ENCODE measurements at regions not wholly inside any gene's neighbourhood (a gene's known extent, or its start where the extent isn't known, plus 50 kb on each side); places are given as distances from the start of the nearest gene placed in this dataset.

DNA sequence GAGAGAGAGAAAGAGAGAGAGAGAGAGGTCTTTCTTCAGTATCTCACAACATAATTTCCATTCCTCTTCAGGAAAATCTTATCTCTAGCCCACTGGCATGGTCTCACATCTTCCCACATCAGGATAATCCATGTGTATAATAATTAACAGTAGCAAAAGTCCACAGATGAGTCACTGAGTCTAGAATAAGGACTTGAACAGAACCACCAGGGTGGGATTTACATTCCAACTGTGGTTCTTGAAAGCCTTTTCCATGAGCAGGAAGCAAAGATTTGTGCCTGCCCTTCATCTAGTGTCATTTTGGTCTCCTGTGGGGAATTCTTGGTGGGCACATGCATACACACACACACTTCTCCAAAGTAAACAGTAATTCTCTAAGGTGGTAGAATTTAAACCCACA lies 107.1 kb upstream of the TCF4 start:
- H3K27ac ChIP-seq (ENCODE audit: low read depth, low read length), result no peak overlapping the region
- TF ChIP-seq, protein P1, sequence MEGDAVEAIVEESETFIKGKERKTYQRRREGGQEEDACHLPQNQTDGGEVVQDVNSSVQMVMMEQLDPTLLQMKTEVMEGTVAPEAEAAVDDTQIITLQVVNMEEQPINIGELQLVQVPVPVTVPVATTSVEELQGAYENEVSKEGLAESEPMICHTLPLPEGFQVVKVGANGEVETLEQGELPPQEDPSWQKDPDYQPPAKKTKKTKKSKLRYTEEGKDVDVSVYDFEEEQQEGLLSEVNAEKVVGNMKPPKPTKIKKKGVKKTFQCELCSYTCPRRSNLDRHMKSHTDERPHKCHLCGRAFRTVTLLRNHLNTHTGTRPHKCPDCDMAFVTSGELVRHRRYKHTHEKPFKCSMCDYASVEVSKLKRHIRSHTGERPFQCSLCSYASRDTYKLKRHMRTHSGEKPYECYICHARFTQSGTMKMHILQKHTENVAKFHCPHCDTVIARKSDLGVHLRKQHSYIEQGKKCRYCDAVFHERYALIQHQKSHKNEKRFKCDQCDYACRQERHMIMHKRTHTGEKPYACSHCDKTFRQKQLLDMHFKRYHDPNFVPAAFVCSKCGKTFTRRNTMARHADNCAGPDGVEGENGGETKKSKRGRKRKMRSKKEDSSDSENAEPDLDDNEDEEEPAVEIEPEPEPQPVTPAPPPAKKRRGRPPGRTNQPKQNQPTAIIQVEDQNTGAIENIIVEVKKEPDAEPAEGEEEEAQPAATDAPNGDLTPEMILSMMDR (IDR thresholded peaks at IDR 0.05; ENCODE audit: extremely low read depth, low read depth, low read length), result no peak
- H3K9me3 ChIP-seq (ENCODE audit: low read depth, low read length), result no peaks in the 10 kb centered on the region
- no peaks in the 10 kb centered on the region for H4K20me1 ChIP-seq (ENCODE audit: insufficient read depth, low read length)
- no peak overlapping the region for H3K4me2 ChIP-seq (ENCODE audit: insufficient read depth, low read length)
- peaks cover 4% of the 10 kb centered on the region for H3K4me1 ChIP-seq (ENCODE audit: insufficient read depth, low read length)
- no peak overlapping the region for H3K4me3 ChIP-seq (ENCODE audit: insufficient read depth, low read length)
- H3K36me3 ChIP-seq (ENCODE audit: insufficient read depth, low read length), result no peaks in the 10 kb centered on the region
- no peak overlapping the region for H2AFZ ChIP-seq (ENCODE audit: low read length)
- H3K79me2 ChIP-seq (ENCODE audit: insufficient read depth, low read length), result no peaks in the 10 kb centered on the region
- H3K27me3 ChIP-seq (ENCODE audit: insufficient read depth, low read length), result no peaks in the 10 kb centered on the region
- DNase-seq (ENCODE audit: insufficient read length, low spot score, missing footprints), result no peak

DNA sequence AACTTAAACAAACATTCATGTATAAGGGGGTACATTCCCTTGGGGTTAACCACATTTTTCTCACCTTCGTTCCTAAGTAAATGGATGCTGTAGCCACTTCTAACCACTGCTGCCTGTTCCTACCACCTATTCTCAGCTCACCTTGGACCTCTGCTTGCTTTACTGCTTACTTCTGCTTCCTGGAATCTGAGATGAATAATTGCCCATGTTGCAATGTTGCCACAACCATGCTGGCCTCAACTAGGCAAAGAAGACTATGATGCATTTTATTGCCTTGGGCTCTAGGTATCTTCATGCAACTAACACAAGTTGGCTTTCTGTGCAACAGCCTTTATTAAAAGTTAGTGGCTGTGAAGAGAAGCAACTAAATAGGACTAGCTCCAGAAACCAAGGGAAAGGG lies 106.3 kb upstream of the TCF4 start:
- Histone ChIP-seq H4K20me1 (ENCODE audit: insufficient read depth, low read length) (no peaks in the 10 kb centered on the region), H3K27ac (ENCODE audit: low read depth, low read length) (no peak overlapping the region), H3K36me3 (ENCODE audit: insufficient read depth, low read length) (no peaks in the 10 kb centered on the region), H3K4me3 (ENCODE audit: insufficient read depth, low read length) (no peak overlapping the region), H3K4me2 (ENCODE audit: insufficient read depth, low read length) (no peak overlapping the region), H3K9me3 (ENCODE audit: low read depth, low read length) (no peaks in the 10 kb centered on the region), H2AFZ (ENCODE audit: low read length) (no peak overlapping the region), H3K4me1 (ENCODE audit: insufficient read depth, low read length) (peaks cover 4% of the 10 kb centered on the region), H3K79me2 (ENCODE audit: insufficient read depth, low read length) (no peaks in the 10 kb centered on the region), H3K27me3 (ENCODE audit: insufficient read depth, low read length) (no peaks in the 10 kb centered on the region)
- TF ChIP-seq, protein P1 (IDR thresholded peaks at IDR 0.05; ENCODE audit: extremely low read depth, low read depth, low read length), result no peak
- DNase-seq (ENCODE audit: insufficient read length, low spot score, missing footprints), result peak; percentile 51

DNA sequence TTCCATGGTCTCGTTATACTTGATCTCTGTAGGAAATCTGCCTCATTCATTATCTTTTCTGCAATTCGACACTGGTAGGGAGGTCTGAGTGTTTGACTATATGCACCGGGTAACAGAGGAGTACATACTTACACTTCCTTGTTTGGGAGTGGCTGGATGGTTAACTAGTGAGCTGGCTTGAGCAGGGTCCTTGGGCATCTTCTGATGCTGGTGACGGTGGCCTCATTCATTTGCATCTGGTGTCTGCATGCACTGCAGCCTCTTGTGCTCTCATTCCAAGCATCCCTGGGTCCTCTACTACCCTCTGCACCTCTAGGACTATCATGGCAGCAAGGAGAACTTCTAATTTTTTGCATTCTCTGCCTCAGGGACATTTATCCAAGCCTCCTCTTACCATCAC lies 100.0 kb upstream of the TCF4 start:
- DNase-seq (ENCODE audit: insufficient read length, low spot score, missing footprints), result no peak
- H4K20me1 ChIP-seq (ENCODE audit: insufficient read depth, low read length), result no peaks in the 10 kb centered on the region
- H3K79me2 ChIP-seq (ENCODE audit: insufficient read depth, low read length), result no peaks in the 10 kb centered on the region
- no peaks in the 10 kb centered on the region for H3K9me3 ChIP-seq (ENCODE audit: low read depth, low read length)
- no peak overlapping the region for H3K27ac ChIP-seq (ENCODE audit: low read depth, low read length)
- no peaks in the 10 kb centered on the region for H3K36me3 ChIP-seq (ENCODE audit: insufficient read depth, low read length)
- H3K4me2 ChIP-seq (ENCODE audit: insufficient read depth, low read length), result no peak overlapping the region
- H3K4me1 ChIP-seq (ENCODE audit: insufficient read depth, low read length), result no peaks in the 10 kb centered on the region
- TF ChIP-seq, protein P1 (IDR thresholded peaks at IDR 0.05; ENCODE audit: extremely low read depth, low read depth, low read length), result no peak
- no peaks in the 10 kb centered on the region for H3K27me3 ChIP-seq (ENCODE audit: insufficient read depth, low read length)
- H2AFZ ChIP-seq (ENCODE audit: low read length), result no peak overlapping the region
- no peak overlapping the region for H3K4me3 ChIP-seq (ENCODE audit: insufficient read depth, low read length)

DNA sequence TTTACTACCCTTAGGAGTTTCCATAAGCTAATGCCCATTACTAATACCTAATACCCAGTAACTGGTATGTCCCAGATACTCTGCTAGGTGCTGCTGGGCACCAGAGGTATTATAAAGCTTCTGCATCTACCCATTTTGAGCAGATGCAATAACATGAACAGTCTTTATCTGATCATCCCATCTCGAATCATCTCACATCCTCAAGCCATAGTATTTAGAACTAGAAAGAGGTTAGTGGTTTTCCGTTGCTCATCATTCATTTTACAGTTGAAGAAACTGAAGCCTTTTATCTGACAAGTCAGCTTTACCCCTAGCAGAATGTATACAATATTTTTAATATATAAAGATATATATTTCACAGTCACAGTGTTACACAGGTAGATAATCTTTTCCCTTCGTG lies 99.1 kb upstream of the TCF4 start:
- Histone ChIP-seq H3K4me1 (ENCODE audit: insufficient read depth, low read length) (no peaks in the 10 kb centered on the region), H3K27me3 (ENCODE audit: insufficient read depth, low read length) (no peaks in the 10 kb centered on the region), H3K9me3 (ENCODE audit: low read depth, low read length) (no peaks in the 10 kb centered on the region), H4K20me1 (ENCODE audit: insufficient read depth, low read length) (no peaks in the 10 kb centered on the region), H3K4me3 (ENCODE audit: insufficient read depth, low read length) (no peak overlapping the region), H3K4me2 (ENCODE audit: insufficient read depth, low read length) (no peak overlapping the region), H3K79me2 (ENCODE audit: insufficient read depth, low read length) (no peaks in the 10 kb centered on the region), H3K36me3 (ENCODE audit: insufficient read depth, low read length) (no peaks in the 10 kb centered on the region), H2AFZ (ENCODE audit: low read length) (no peak overlapping the region), H3K27ac (ENCODE audit: low read depth, low read length) (no peak overlapping the region)
- TF ChIP-seq, protein P1 (IDR thresholded peaks at IDR 0.05; ENCODE audit: extremely low read depth, low read depth, low read length), result no peak
- DNase-seq (ENCODE audit: insufficient read length, low spot score, missing footprints), result no peak

Data from osteoblast (primary cell).